Stimulated activated CD8-positive, alpha-beta memory T cell treated with anti-CD3 and anti-CD28 coated beads, Interleukin-7, amount 100 ng/mL, for 1 hour (primary cell): ENCODE measurements at regions not wholly inside any gene's neighbourhood (a gene's known extent, or its start where the extent isn't known, plus 50 kb on each side); places are given as distances from the start of the nearest gene placed in this dataset.

ENCODE experiments used
- DNase-seq, 2 donors: peaks; one replicate each; pipeline ENCODE4 v3.0.0-alpha.2; 2020; ENCODE audit warnings: low read depth in 2 of 2

- DNase-seq, result no peak
Measured at GRCh38 chr4:130479674-130480073, 1383.7 kb downstream of the C4orf33 start.

GRCh38 chr4:130484826-130485225 is 1388.9 kb downstream of the C4orf33 start:
- no peak for DNase-seq

- no peak for DNase-seq
Measured at GRCh38 chr4:130485371-130485770, 1389.4 kb downstream of the C4orf33 start.

DNA sequence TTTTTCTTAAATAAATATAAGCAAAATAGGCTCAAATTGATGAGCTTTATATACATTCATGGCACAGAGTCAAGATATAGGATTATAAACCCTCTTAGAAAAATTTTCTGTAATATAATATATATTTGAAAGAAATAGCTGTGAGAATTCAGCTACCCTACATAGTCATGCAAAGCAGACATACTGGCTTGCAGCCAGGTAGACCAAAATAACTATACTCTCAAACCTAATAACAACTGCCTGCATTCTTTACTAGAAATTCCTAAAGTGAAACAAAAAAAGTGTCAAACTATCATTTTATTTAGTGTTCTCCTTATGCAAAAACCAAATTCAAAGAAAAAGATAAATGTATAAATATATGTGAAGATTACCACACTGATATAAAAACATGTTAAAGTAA is 1390.2 kb downstream of the C4orf33 start:
- DNase-seq, result no peak

DNA sequence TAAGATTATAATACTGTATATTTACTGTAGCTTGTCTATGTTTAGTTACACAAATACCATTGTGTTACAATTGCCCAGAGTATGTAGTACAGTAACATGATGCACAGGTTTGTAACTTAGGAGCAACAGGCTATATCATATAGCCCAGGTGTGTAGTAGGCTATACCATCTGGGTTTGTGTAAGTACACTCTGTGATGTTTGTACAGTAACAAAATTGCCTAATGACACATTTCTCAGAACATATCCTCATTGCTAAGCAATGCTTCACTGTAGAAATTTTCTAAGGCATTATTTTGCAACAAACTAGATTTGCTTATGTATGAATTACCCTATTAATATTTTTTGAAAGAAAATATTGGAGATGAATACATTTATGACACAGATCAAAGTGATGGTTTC is 1390.9 kb downstream of the C4orf33 start:
- DNase-seq, result no peak

- DNase-seq, result no peak
Measured at GRCh38 chr4:130510661-130511060, 1414.7 kb downstream of the C4orf33 start.

DNA sequence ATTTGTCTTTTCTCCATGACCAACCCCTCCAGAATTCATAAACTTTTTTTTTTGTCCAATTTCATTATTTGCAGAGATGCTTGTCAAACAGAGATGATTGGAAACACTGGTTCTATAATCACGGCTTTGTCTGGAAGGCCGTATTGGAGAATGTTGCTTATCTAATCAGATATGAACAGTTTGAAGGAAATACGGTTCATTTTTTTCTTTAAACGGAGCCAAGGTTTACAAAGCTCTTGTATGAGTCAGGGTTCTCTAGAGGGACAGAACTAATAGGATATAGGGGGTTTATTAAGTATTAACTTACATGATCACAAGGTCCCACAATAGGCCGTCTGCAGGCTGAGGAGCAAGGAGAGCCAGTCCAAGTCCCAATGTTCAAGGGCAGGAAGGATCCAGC is 1415.8 kb downstream of the C4orf33 start:
- no peak for DNase-seq

DNA sequence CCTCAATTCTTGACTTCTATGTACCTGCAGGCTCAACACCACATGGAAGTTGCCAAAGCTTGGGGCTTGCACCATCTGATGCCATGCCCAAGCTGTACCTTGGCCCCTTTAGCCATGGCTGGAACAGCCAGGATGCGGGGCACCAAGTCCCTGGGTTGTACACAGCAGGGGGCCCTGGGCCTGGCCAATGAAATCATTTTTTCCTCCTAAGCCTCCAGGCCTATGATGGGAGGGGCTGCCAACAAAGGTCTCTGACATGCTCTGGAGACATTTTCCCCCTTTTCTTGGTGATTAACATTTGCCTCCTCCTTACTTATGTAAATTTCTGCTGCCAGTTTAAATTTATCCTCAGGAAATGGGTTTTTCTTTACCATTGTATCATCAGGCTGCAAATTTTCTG is 1428.1 kb downstream of the C4orf33 start:
- no peak for DNase-seq

DNA sequence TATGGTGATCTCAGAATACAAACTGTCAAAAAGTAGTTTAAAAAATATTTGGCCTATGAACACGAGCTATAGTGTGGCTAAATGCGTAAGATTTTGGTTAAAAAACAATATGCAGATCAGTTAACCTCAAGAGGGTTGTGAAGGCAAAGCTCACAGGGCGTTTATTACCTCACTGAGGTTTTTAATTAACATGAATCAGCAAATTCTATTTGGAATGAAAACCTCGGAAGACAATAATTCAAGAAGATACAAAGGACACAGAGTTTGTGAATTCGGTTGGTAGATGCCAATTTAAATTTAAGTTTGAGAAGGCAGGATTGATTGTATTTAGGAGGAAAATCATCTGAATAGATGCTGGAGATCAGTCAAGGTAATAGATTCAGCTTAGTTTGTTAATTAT is 1434.6 kb downstream of the C4orf33 start:
- DNase-seq, result no peak

DNA sequence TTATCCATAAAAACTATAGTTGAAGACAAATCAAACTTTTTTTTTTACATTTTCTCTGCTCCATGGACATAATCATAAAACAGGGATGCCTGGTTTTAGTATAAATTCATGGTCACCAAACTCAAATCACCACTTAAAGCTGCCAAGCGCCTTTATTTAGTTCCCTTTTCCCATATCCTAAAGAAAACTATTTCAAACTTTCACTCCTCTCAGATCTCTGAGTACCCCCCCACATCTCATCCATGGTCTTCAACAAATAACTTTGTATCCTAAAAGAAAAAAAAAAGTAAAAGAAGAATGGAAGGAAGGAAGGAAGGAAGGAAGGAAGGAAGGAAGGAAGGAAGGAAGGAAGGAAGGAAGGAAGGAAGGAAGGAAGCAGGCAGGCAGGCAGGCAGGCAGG is 1438.7 kb downstream of the C4orf33 start:
- no peak for DNase-seq

DNA sequence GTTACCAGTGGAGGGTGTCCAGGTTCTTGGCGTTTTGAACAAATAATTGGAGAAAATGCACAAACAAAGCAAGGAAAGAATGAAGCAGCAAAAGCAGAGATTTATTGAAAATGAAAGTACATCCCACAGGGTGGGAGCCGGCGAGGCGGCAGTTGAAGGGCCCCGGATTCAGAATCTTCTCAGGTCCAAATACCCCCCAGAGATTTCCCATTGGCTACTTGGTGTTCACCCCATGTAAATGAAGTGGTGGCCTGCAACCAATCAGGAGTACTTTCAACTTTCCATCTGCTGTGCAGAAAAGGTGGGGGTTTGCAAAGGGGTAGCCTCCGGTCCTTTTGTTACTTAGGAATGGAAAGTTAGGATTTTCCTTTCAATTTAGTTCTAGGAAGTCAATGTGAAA is 1447.0 kb downstream of the C4orf33 start:
- DNase-seq, result no peak

DNA sequence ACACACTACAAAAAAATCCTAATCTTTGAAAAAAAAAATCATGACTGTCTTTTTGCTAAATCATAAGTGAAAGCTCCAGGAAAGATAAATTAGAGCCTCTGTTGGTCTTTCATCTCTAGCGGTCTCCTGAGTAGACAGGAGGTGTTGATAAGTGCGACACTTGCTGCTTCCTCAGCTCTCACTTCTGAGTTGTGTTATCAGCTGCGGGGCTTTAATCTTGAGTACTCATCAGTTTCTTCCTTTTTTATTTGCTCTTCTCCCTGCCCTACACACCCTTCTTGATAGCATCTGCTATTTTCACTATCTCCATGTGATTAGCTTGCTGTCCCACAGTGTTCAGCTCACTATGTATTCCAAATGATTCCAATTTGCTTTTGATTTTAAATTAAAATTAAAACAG is 1449.2 kb downstream of the C4orf33 start:
- no peak for DNase-seq

DNA sequence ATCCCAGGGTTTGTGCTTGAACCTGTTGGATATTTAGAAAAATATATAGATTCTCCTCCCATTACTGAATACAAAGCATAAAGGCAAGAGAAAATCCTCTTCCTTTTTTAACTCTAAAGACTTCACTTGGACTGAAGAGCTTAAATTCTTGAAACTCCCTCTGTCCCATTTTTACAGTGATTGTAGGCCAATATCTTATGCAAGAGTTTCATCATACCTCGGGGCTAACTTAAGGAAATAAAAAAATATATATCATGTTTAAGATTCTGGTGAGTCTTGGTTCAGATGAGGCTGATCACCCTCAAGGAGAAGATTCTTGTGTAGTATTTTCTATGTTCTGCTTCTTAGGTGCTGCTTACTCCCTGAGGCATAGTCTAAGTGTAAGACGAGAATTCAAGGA is 1449.6 kb downstream of the C4orf33 start:
- no peak for DNase-seq

- no peak for DNase-seq
Measured at GRCh38 chr4:130559268-130559667, 1463.3 kb downstream of the C4orf33 start.

DNA sequence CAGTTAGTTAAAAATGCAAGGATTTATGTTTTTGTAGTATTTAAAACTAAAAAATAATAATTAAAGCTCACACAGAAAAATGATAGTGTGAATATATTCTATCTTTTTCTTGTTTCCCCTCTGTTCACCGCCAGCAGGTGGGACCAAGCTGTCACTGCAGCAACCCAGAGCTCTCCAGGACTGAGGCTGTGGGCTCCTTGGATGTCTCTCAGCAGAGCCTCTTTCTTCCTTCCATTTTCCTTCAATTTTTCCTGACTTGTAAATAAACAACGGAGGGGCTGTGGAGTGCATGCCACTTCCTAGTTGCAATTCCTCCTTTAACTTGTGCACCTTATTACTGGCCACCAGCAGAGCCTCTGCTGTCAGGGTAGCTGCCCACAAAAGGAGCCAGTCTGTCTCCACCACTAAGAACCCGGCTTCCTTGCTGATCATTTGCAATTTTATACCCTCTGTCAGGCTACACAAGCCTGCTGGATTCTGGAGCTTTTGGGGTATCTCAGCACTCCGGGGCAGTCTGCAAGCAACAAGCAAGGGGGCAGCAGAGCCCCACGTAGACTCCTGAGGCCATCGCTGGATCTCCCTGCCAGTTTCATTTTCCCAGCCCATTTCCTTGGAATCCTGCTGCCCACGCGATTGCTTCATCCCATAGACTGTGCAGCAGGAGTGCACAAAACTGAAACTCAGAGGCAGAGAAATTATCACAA is 1467.4 kb downstream of the C4orf33 start:
- DNase-seq, result no peak

GRCh38 chr4:130563889-130564418 is 1468.0 kb downstream of the C4orf33 start:
- no peak for DNase-seq

DNA sequence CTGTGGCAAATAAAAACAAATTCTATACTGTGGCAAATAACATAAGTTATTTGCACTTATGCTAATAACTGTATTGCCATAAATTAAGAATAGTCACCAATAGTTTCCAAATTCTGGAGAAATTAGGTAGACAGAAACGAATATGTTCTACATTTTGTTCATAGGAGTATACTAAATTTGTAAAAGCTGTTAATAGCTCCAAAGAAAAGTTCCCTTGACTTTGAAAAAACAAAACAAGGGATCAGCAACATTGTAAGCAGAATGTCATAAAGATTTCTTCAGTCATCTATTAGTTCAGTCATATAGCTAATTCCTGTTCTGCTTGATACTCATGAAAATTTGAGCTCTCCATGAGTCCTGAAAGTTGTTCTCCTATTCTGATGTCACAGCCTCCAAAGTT is 1472.8 kb downstream of the C4orf33 start:
- DNase-seq, result no peak

GRCh38 chr4:130573742-130574141 is 1477.8 kb downstream of the C4orf33 start:
- DNase-seq, result no peak

GRCh38 chr4:130574215-130574614 is 1478.3 kb downstream of the C4orf33 start:
- no peak for DNase-seq

GRCh38 chr4:130576218-130576617 is 1480.3 kb downstream of the C4orf33 start:
- no peak for DNase-seq

GRCh38 chr4:130591091-130591490 is 1495.1 kb downstream of the C4orf33 start:
- no peak for DNase-seq

DNA sequence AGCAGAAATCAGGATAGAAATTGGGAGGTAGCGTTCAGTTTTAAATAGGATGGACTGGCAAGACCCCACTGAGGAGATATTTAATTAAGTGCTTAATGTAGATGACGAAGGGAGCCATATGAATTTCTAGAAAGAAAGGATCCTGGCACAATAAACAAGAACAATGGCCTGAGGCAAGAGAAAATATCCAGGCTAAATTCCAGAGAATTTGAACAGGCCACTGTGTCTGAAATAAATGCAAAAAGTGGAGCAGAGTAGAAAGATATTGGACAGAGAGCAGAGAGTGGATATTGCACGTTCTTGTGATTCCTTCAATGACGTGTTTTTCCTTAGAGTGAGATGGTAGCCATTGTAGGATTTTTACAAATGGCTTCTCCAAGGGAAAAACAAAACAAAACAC is 1504.8 kb downstream of the C4orf33 start:
- no peak for DNase-seq

GRCh38 chr4:130603043-130603442 is 1507.1 kb downstream of the C4orf33 start:
- DNase-seq, result no peak

- DNase-seq, result no peak
Measured at GRCh38 chr4:130608121-130608520, 1512.2 kb downstream of the C4orf33 start.
